C1 segment of cervical spinal cord (tissue), 14 donors: ENCODE measurements at regions not wholly inside any gene's neighbourhood (a gene's known extent, or its start where the extent isn't known, plus 50 kb on each side); places are given as distances from the start of the nearest gene placed in this dataset.

ENCODE experiments used
- DNase-seq, 14 donors: peaks; one replicate each; lab custom pipeline; 2025; lab: John Stamatoyannopoulos, UW

- DNase-seq: no peak
These were observed 96.2 kb upstream of the TMEM72 start for GRCh38 chr10:44814929-44815328.

DNA sequence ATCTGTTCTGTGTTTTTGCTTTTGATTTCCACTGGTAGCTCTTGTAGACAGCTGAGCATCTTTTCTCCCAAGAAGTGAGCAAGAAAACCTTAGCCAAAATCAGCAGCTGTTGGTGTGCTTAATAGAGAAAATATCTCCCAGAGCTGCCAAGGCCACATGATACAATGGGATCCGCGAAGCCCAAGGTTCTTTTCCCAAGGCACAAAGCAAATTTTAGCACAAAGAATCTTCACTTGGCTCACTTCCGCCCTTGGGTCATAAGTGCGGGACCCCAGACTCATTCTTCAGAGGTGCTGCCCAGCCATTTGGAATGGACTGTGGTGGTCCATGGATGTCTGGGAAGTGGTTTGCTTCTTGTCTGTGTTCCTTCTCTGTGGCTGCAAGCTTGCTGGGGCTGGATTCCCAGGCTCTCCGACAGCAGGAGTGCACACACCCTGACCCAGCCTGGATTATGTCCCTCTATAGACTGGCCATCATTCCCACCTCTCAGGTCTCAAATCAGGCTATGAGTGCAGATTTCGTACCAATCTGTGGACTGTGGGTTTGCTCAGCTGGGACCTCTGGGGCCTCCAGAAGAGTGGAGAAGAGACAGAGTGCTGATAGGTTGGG lies 93.0 kb upstream of the TMEM72 start:
- no peak for DNase-seq

- no peak for DNase-seq
These were observed 92.4 kb upstream of the TMEM72 start for GRCh38 chr10:44818701-44819127.

DNA sequence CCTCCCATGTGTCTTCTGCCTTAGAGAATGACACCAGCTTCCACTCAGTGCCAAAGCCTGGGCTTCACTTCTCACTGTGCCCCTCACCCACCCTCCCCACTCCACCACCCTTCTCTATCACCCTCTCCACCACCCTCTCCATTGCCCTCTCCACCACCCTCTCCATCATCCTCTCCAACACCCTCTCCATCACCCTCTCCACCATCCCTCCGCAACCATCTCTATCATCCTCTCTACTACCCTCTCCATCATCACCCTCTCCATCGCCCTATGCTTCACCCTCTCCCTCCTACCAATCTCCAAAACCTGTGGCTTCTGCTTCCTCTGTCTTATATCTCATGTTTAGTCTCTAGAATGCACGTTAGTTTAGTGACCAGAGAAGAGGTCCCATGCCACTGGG lies 91.0 kb upstream of the TMEM72 start:
- DNase-seq: no peak

GRCh38 chr10:44821290-44821689 lies 89.8 kb upstream of the TMEM72 start:
- DNase-seq: no peak

DNA sequence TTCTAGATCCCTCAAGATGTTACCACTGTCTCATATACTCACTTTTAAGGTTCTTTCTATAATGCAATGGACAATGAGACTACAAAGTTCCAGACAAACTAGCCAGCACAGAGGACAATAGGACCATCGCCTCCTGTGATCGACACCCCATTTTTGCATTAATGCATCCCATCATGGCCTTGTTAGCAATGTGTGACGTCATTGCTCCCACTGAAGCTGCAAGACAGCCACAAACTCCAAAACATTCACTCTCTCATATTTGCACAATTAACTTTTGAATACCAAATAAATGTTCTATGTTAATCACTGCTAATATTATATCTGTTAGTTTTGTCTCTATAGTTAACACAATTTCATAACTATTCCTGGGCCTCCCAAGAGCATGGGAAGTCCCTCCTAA lies 88.8 kb upstream of the TMEM72 start:
- DNase-seq: no peak

DNA sequence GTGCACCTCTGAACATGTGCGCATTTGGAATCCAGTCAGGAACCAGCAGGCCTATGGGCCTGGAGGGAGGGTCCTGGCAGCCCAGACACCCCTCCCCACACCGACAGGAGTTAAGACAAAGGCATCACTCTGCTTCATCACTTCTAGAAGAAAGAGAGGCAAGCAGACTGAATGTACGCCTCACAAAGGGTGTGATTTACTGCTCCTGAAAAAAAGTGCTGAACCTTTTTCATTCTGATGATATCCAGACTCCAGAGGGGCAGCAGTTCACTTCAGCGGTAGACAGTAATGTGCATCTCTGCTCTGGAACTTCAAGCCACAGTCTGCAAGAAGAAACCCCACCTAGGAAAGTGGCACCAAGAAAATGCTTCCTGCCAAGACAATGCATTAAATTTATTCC lies 88.2 kb upstream of the TMEM72 start:
- DNase-seq: no peak

DNA sequence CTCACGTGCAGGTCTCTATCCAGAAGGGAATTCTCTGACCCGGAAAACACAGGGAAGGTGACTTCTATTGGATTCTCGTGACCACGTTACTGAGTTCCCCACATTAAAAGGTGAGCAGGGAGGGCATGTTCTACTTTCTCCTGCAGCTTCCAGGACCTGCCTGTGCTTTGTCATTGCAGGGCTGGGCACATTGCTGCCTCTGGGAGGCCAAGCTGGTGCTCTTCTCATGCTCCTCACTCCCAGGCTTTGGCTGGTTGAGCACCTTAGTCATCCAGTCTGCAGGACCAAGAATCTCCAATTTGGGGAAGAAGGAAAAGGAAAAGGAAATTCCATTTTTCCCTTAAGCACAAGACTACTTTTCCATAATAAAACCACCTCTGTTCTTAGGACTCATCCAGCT lies 86.5 kb upstream of the TMEM72 start:
- DNase-seq: no peak

DNA sequence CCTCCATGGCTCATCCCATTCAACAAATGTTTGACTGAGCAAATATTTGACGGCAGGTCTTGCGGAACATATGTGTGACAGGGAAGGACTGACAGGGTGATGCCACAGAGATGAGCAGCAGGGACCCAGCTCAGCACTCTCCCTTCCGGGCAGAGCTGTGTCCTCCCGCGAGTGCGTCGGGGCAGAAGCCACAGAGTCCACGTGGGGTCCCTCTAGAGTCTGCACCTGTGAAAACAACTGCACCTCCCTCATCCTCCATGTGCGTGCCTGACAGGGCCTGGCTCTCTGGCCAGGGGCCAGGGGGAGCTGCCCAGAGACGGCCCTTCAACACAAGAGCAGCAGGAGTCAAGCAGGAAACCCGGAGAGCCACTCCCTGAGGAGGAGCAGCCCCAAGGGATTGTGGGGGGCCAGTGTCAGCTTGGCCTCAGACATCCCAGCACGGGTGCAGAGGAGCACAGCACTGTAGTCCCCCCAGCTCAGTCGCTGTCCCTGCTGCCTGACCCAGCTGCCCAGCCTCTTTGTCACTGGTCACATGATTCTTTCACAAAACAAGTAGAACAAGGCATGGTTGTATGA lies 83.6 kb upstream of the TMEM72 start:
- DNase-seq: no peak

- DNase-seq: no peak
These were observed 82.5 kb upstream of the TMEM72 start for GRCh38 chr10:44828508-44829142.

- no peak for DNase-seq
These were observed 81.7 kb upstream of the TMEM72 start for GRCh38 chr10:44829426-44829825.

GRCh38 chr10:44830022-44830421 lies 81.1 kb upstream of the TMEM72 start:
- no peak for DNase-seq

- DNase-seq: no peak
These were observed 79.6 kb upstream of the TMEM72 start for GRCh38 chr10:44831581-44831980.

DNA sequence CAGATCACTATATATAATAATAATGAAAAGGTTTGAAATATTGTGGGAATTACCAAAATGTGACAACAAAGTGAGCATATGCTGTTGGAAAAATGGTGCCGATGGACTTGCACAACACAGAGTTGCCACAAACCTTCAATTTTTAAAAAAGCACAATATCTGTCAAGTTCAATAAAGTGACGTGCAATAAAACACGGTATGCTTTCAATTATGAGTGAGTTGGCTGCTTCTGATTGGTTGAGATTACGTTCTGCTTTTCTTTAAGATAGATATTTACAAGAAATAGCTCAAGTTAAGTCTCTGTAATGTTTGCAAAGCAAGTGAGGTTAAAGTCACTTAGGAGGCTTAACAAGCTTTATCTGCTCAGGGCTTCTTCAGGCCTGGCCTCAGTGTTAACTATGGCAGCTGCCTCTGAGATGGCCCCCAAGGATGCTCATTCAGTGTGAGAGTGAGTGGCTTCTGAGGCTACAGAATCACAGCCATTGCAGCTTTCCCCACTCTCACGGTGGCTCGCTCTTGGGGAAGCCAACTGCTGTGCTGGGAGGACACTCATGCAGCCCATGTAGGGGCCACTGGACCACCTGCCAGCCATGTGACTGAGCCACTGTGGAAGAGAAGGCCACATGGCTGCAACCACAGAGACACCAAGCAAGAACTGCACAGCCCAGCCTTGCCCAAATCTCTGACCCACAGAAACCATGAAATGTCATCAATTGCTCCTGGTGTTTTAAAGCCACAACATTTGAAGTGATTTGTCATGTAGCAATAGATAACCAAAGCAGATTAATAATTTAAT lies 78.3 kb upstream of the TMEM72 start:
- DNase-seq: no peak

DNA sequence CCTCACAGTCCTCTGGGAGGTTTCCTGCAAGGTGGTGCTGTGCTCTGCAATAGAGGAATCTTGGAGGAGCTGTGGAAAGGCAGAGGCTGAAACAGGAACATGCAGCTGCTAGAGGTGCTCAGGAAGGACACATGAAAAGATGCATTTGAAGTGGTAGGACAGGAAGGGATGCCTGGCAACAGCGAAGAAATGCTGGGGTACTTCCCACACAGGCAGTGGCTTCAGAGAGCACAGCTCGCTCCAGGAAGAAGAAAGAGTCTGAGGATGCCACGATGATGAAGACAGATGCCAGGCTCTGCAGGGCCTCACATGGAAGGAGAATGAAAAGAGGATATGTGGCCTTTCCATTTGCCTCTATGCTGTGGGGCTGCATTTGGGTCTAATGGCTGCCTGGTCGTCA lies 77.0 kb upstream of the TMEM72 start:
- DNase-seq: no peak

DNA sequence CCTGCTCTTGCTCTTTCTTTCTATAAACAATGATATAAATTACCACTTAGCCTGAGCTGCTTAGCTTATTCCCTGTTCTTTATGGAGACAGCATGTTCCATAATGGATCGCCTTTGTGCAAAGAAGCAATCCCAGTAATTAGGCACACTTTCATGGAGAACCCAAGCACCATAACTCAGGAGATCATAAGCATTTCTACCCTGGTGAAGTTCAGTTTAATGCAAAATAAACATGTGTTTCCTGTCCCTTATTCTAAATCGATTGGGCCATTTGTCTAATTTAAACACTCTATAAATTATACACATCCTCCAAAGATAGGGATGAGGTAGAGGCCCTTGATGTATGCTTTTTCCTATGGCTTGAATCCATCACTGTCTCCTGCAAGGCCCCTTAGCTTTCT lies 75.8 kb upstream of the TMEM72 start:
- DNase-seq: no peak

DNA sequence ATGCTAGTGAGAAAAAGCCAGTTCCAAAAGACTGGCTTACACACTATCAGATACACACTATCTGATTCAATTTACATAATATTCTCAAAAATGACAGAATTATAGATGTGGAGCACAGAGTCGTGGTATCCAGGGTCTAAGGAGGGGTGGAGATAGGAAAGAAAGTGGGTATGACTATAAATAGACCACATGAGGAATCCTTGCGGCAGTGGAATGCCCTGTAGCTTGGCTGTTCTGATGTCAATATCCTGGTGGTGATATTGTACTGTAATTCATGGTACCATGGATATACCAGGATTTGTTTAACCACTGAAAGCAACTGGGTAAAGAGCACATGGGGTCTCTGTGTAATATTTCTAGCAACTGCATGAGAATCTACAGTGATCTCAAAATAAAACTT lies 67.7 kb upstream of the TMEM72 start:
- no peak for DNase-seq

DNA sequence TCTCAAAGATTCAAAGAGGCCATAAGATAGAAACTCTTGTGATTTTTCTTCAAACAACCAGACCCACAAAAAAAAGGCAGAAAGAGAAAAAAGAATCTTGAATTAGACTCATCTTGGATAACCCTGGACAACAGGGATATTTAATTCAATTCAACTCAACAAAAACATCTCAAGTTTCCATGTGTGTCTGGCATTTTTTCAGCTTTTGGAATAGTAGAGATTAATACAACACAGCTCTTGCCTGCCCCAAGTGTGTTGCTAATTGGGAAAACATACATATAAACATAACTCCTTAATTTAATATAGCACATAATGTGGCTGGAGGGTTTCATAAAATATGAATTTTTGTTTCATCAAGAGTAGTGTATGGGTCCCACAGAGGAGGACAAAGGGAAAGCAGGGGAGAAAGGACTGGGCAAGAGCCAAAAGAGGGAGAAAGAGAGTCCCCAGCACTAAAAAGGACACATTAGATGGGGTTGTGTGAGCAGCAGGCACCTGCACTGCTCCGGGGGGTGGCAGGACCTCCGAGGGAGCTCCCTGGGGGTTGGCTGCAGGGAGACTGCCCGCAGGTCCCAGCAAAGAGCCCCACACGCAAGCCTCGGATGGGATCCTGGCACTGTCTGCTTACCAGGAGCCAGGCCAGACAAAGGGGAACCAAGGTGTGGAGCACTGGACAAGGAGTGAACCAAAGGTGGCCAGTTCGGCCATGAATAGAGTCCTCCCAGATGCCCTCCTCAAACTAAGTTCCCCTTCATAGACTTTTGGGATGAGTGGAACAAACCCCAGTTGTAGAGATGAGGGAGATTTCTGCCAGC lies 65.6 kb upstream of the TMEM72 start:
- DNase-seq: no peak

DNA sequence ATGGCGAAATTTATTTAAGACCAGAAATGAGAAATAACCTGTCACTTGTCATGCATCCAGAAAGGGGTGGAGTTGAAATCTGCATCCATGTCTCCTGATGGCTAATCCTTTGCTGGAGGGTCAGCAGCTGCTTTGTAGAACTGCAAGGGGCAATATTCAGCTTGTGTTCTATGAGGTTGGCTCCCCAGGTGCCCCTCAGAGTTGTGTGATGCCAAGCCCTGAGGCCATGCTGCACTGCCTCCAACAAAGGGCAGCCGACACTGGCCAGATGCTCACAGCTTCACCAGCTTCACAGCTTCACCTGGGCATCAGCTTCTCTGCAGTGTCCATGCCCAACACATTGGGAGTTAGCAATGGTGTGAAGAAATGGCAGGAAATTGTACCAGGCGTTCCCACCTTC lies 64.0 kb upstream of the TMEM72 start:
- DNase-seq: no peak

DNA sequence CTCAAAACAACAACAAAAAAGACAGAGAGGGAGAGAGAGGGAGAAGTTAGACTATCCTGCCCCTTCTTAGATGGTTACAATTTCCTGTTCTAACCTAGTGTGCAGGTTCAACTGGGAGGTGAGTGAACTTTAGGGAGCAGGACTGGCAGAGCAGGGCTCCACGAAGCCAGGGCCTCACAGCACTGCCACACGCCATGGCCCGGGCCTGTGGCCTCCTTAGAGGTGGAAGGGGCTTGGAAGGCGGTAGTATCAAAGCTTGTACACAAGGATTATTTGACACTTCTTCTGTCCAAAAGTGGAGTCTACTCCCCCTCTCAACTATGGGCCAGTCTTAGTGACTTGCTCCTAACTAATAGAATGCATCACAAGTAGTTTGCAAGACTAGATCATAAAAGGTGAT lies 62.9 kb upstream of the TMEM72 start:
- DNase-seq: no peak

DNA sequence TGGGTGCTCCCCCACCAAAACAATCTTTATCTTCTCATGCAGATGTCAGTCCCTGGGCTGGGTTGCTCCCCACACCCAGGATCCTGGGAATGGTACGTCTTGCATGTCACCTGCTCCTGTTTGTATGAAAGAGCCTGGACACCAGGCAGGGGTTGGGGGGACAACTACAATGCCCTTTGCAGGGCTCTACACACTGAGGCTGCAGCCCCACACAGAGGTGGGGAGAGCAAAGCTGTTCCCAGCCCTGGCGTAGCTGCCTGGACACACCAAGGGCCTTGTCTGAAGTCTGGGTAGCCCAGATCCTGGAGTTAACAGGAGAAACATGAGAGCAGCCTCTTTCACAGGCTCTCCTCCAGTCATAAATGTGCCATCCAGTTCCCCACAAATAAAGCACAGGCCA lies 61.2 kb upstream of the TMEM72 start:
- DNase-seq: no peak
